Loucy (cell line): ENCODE measurements at regions not wholly inside any gene's neighbourhood (a gene's known extent, or its start where the extent isn't known, plus 50 kb on each side); places are given as distances from the start of the nearest gene placed in this dataset.

Experiments
- CTCF ChIP-seq: fragments of 200-600 bp; sonication (generic); conservative IDR thresholded peaks from 2 replicates; pipeline ENCODE4 v1.5.1; 2014; ENCODE audit warnings: mild to moderate bottlenecking, antibody characterized with exemption, low read length
- EZH2phosphoT487 ChIP-seq: fragments of 200-600 bp; IDR thresholded peaks from 2 replicates; pipeline ENCODE4 v1.6.1; 2018; ENCODE audit warnings: antibody characterized with exemption, mild to moderate bottlenecking, moderate library complexity, borderline replicate concordance

GRCh38 chr2:122622934-122623333 is 867.5 kb downstream of the TSN start:
- TF ChIP-seq CTCF (no peak), EZH2phosphoT487 (no peak)
